ENCODE measurements at regions not wholly inside any gene's neighbourhood (a gene's known extent, or its start where the extent isn't known, plus 50 kb on each side); places are given as distances from the start of the nearest gene placed in this dataset.

- DNase-seq (ENCODE audit: low spot score): no peak
- no peak for TF ChIP-seq CTCF (IDR thresholded peaks at IDR 0.05; ENCODE audit: extremely low read depth, missing control alignments)
These were observed 162.1 kb upstream of the RNF32 start for GRCh38 chr7:156478486-156478885.

GRCh38 chr7:156475666-156476065 lies 164.9 kb upstream of the RNF32 start:
- TF ChIP-seq CTCF (IDR thresholded peaks at IDR 0.05; ENCODE audit: extremely low read depth, missing control alignments): no peak
- no peak for DNase-seq (ENCODE audit: low spot score)

GRCh38 chr7:156475179-156475578 lies 165.4 kb upstream of the RNF32 start:
- DNase-seq (ENCODE audit: low spot score): no peak
- no peak for TF ChIP-seq CTCF (IDR thresholded peaks at IDR 0.05; ENCODE audit: extremely low read depth, missing control alignments)

- no peak for TF ChIP-seq CTCF (IDR thresholded peaks at IDR 0.05; ENCODE audit: extremely low read depth, missing control alignments)
- no peak for DNase-seq (ENCODE audit: low spot score)
These were observed 166.3 kb upstream of the RNF32 start for GRCh38 chr7:156474241-156474743.

GRCh38 chr7:156473476-156474240 lies 166.9 kb upstream of the RNF32 start:
- peak; percentile 70 for DNase-seq (ENCODE audit: low spot score)
- TF ChIP-seq CTCF (IDR thresholded peaks at IDR 0.05; ENCODE audit: extremely low read depth, missing control alignments): peak; percentile 77

GRCh38 chr7:156472267-156472666 lies 168.3 kb upstream of the RNF32 start:
- TF ChIP-seq CTCF (IDR thresholded peaks at IDR 0.05; ENCODE audit: extremely low read depth, missing control alignments): no peak

GRCh38 chr7:156470399-156471320 lies 169.9 kb upstream of the RNF32 start:
- no peak for TF ChIP-seq CTCF (IDR thresholded peaks at IDR 0.05; ENCODE audit: extremely low read depth, missing control alignments)
- no peak for DNase-seq (ENCODE audit: low spot score)

More at GRCh38 chr7:156472267-156472666, 168.3 kb upstream of the RNF32 start:
- DNase-seq (ENCODE audit: low spot score): no peak
